ENCODE measurements at regions not wholly inside any gene's neighbourhood (a gene's known extent, or its start where the extent isn't known, plus 50 kb on each side); places are given as distances from the start of the nearest gene placed in this dataset.

GRCh38 chr1:34478515-34479076 lies 276.3 kb upstream of the GJB5 start:
- DNase-seq (ENCODE audit: low spot score) = no peak

GRCh38 chr1:34479731-34480130 lies 275.1 kb upstream of the GJB5 start:
- DNase-seq (ENCODE audit: low spot score) = no peak

- no peak for DNase-seq (ENCODE audit: low spot score)
Measured at GRCh38 chr1:34488080-34488708, 266.7 kb upstream of the GJB5 start.

GRCh38 chr1:34500451-34500850 lies 254.4 kb upstream of the GJB5 start:
- DNase-seq (ENCODE audit: low spot score) = peak; percentile 26

- no peak for DNase-seq (ENCODE audit: low spot score)
Measured at GRCh38 chr1:34511802-34512201, 243.0 kb upstream of the GJB5 start.

- no peak for DNase-seq (ENCODE audit: low spot score)
Measured at GRCh38 chr1:34518146-34518699, 236.6 kb upstream of the GJB5 start.

- no peak for DNase-seq (ENCODE audit: low spot score)
Measured at GRCh38 chr1:34520111-34520510, 234.7 kb upstream of the GJB5 start.

- DNase-seq (ENCODE audit: low spot score) = no peak
Measured at GRCh38 chr1:34524783-34525182, 230.1 kb upstream of the GJB5 start.

- DNase-seq (ENCODE audit: low spot score) = peak; percentile 14
Measured at GRCh38 chr1:34529935-34530859, 224.7 kb upstream of the GJB5 start.

- DNase-seq (ENCODE audit: low spot score) = no peak
Measured at GRCh38 chr1:34532113-34532512, 222.7 kb upstream of the GJB5 start.

GRCh38 chr1:34538481-34538880 lies 216.4 kb upstream of the GJB5 start:
- no peak for DNase-seq (ENCODE audit: low spot score)

GRCh38 chr1:34547046-34547674 lies 207.7 kb upstream of the GJB5 start:
- DNase-seq (ENCODE audit: low spot score) = no peak

GRCh38 chr1:34549199-34549598 lies 205.6 kb upstream of the GJB5 start:
- DNase-seq (ENCODE audit: low spot score) = no peak

GRCh38 chr1:34578306-34578705 lies 176.5 kb upstream of the GJB5 start:
- no peak for DNase-seq (ENCODE audit: low spot score)

- DNase-seq (ENCODE audit: low spot score) = no peak
Measured at GRCh38 chr1:34582356-34582755, 172.5 kb upstream of the GJB5 start.

GRCh38 chr1:34587761-34588160 lies 167.1 kb upstream of the GJB5 start:
- peak; percentile 76 for DNase-seq (ENCODE audit: low spot score)

- DNase-seq (ENCODE audit: low spot score) = peak; percentile 19
Measured at GRCh38 chr1:34590211-34590623, 164.6 kb upstream of the GJB5 start.

GRCh38 chr1:34591751-34592629 lies 162.9 kb upstream of the GJB5 start:
- no peak for DNase-seq (ENCODE audit: low spot score)

GRCh38 chr1:34597877-34598514 lies 156.9 kb upstream of the GJB5 start:
- peak; percentile 35 for DNase-seq (ENCODE audit: low spot score)

- DNase-seq (ENCODE audit: low spot score) = peak; percentile 11
Measured at GRCh38 chr1:34602907-34603306, 151.9 kb upstream of the GJB5 start.

All from umbilical cord (tissue), 1 donor.